ENCODE measurements at regions not wholly inside any gene's neighbourhood (a gene's known extent, or its start where the extent isn't known, plus 50 kb on each side); places are given as distances from the start of the nearest gene placed in this dataset.

GRCh38 chr10:33716501-33717267 is 382.2 kb upstream of the NRP1 start:
- no peak for TF ChIP-seq CTCF (IDR thresholded peaks at IDR 0.05)
- TF ChIP-seq POLR2AphosphoS5 (IDR thresholded peaks at IDR 0.05): no peak
- no peak for TF ChIP-seq POLR2A (IDR thresholded peaks at IDR 0.05)
- TF ChIP-seq EP300 (IDR thresholded peaks at IDR 0.05; ENCODE audit: low read depth): no peak
